UCSD-AML1 (cell line): ENCODE measurements at regions not wholly inside any gene's neighbourhood (a gene's known extent, or its start where the extent isn't known, plus 50 kb on each side); places are given as distances from the start of the nearest gene placed in this dataset.

Source experiments
- DNase-seq: peaks from one replicate; lab custom pipeline; 2025; ENCODE audit not compliant: unreplicated experiment; lab: John Stamatoyannopoulos, UW

DNA sequence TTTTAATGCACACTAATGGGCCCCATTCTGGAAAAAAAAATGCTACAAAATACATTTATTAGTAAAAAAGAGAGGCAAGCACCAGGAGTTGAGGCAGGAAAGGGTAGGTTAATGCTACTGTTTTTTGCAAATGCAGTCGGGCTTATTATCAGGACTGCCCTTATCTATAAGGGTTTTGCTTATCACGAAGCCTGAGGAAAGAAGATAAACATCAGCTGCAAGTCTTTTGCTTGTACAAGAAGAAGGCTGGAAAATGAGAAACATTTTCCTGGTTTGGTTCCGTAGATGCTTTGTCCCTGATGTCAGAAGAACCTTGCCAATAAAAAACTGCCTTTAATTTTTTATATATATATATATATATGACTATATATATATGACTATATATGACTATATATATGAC lies 189.3 kb upstream of the VGLL2 start:
- no peak for DNase-seq

DNA sequence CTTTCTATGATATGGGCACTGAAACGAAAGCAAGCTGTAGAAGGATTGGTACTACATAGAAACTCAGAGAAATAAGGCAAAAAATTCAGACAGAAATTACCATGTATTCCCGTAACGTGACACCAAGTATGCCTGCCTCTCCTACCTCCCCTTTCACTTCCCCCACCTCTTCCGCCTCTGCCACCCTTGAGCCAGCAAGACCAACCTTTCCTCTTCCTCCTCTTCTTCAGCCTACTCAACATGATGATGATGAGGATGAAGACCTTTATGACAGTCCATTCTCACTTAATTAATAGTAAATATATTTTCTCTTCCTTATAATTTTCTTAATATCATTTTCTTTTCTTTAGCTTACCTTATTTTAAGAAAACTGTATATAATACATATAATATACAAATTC lies 188.1 kb upstream of the VGLL2 start:
- no peak for DNase-seq

DNA sequence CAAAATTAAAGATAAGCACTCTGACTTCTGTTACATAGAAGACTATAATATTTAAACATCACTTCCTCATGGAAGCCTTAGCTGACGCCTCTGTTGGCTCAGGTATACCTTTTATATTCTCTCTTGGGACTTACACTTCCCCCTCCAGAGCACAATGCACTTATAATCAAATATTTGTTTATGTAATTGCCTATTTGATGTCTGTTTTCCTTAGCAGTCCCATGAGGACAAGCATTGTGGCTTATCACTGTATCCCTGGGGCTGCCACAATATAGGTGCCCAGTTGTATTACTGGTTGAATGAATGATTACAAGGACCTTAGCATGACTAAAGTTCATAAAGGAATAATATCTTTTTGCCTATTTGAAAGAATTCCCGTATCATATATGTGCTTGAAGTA lies 186.7 kb upstream of the VGLL2 start:
- no peak for DNase-seq

DNA sequence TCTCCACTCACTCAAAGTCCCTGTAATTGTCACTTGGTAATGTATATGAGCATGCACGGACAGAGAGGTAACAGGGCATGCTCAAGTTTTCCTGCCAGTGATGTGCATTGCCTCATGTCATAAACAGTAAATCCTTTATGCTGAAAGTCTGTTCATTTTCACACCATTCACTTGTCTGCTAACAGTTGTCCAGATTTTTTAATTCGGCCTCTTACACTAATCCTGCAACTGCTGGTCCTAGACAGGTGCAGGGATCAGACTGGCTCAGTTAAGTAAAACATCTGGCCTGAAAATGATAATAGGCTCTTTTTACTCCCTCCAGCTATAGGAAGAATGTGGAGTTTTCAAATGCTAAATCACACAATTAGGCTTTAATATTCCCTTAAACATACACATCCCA lies 185.4 kb upstream of the VGLL2 start:
- DNase-seq: no peak

DNA sequence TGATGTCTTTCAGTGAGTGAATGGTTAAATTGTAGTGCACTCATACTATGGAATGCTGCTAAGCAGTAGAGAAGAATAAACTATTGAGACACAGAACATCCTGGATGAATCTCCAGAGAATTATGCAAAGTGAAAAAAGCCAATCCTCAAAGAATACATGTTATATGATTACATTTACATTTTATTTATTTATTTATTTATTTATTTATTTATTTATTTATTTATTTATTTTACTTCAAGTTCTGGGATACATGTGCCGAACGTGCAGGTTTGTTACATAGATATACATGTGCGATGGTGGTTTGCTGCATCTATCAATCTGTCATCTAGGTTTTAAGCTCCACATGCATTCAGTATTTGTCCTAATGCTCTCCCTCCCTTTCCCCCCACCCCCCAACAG lies 175.8 kb upstream of the VGLL2 start:
- no peak for DNase-seq

DNA sequence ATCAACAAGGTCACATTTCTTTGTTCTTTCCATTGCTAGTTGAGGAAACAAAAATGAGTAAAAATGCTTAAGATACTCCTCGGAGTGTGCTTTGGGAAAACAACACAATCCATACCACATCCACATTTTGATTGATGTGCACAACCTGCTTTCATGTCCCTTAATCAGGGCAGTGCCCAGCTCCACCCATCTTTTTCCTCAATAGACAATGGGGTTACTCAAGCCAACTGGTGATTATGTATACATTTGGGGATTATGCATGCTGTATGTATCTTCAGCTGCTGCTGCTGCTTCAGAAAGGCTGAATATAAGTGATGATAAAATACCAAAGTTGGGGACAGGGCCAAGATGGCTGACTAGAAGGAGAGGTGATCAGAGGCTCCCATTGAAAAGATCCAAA lies 155.2 kb upstream of the VGLL2 start:
- DNase-seq: no peak

DNA sequence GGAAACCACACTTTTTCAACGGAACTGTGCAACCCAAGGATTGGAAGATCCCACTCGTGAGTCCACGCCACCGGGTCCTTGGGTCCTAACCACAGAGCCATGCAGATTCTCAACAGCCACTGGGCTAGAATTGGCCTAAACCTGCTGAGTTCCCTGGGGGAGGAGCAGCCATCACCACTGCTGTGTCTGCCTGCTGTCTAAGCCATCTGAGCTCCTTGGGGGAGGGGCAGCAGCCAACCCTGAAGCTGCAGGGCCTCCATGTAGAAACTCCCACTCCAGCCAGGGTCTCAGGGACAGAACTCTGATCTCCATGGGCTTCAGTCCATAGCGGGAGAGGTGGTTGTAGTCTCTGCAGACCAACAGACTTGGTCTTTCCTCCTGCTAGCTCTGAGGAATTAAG lies 154.6 kb upstream of the VGLL2 start:
- no peak for DNase-seq

DNA sequence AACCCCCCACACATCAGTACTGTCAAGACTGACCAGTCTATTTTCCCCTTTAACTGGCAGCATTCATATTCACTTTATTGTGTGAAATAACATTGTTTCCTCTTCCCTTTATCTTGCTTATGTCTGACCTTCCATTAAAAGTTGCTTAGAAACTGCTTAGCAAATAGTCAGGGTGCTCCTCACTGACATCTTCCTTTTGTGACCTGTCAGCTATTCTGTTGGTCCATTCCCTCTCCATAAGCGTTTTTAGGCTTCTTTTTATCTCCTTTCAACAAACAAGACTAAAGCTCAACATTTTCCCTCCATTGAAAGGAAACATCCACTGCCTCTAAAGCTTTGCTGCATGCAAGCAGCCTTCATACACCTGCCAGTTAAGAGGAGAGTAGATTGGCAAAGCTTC lies 147.7 kb upstream of the VGLL2 start:
- DNase-seq: no peak

DNA sequence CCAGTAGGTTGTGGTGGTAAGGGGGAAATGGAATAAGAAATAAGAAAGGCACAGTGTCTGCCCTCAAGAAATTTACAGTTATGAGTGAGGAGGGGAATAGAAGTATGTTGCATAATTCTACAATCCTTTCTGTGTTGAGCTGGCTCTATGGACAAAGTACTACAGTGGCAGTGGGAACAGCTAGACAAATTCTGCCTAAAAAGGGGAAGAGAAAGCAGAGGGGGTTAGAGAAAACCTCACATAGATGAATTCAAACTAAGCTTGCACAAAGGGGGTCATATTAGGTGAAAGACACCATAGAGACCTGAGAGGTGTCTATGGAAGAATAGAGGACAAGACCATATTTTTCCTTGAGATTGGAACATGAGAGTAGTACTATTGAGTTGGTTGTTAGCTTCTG lies 146.9 kb upstream of the VGLL2 start:
- DNase-seq: no peak

DNA sequence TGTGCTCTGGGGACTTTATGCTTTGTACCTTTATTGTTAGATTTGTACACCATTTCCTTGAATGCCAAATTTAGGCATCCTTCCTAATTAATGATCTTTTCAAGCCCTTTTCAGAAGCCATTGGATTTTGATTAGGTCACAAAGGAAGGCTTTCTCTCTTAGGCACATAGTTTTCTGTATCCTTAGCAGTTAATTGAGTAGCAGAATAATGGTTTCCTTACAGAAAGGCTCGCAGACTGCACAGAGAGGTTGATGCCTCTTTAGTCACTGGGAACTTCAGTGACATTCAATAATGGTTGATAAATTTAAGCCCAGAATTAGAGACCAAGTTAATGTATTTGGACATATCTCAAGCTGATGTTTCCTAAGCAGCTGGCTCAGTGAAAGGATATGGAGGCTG lies 139.1 kb upstream of the VGLL2 start:
- DNase-seq: no peak

DNA sequence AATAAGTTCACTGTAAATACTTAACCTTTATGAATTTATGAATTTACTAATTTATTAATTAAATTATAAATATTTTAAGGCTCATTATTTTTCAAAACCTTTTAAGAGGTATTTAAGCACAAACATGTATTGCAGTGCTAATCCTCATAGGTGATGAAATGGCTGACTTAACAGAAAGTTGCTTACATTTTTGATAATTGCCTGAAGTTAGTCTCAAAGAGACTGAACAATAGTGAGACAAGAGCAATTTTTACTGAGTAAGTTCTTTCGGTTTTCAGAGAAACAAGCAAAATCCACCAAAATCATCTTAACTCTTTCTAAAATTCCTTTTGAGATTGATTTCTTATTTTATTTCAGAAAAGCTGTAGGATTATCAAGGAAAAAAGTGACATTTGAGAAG lies 137.3 kb upstream of the VGLL2 start:
- no peak for DNase-seq

DNA sequence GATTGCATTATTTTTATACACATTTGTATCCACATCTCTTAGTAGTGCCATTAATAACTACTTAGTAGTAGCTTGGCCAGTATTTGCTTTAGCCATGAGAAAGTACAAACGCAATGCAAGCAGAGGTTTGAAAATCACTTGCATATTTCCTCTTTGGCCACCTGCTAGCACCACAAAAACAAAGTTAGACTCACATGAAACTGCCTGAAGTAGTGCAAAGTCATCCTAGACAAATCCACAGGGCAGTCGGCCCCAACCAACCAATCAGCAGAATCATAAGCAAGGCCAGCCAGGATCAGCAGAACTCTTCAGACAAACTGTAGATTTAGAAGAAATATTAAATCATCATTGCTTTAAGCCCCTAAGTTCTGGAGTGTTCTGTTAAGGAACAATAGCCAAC lies 135.2 kb upstream of the VGLL2 start:
- DNase-seq: no peak

DNA sequence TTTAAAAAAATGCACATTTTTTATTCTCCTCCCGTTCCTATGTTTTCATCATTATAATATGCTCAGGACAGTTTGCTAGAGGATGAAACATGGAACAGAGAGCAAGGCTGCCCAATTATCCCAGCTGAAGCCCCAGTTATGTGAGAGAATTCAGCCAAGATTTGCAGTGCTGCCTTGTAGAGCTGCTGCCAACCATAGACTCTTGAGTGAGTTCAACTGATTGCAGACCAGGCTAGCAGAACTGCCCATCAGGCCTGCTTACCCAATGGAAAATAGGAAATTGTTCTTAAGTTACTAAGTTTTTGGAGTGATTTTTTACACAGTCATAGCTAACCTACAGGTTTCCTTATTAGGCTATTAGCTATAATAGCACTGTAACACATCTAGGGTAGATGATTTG lies 128.7 kb upstream of the VGLL2 start:
- DNase-seq: no peak

DNA sequence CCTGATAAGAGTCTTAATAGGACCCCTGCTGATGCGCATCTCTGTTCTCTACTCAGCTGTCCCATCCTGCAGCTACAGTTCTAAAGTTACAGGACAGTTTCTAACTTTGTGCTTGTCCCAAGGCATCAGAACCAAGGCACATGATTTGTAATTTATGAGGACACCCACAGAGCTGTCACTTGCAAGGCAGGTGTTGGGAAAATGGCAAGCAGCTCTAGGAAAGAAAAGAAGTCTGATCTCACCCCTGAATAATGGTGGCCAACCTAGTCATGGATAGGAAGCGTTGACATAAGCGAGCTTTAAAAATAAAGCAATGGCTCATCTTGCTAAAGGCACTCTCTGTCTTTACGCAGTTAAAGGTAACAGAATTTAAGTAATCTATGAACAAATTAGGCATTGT lies 127.6 kb upstream of the VGLL2 start:
- no peak for DNase-seq

DNA sequence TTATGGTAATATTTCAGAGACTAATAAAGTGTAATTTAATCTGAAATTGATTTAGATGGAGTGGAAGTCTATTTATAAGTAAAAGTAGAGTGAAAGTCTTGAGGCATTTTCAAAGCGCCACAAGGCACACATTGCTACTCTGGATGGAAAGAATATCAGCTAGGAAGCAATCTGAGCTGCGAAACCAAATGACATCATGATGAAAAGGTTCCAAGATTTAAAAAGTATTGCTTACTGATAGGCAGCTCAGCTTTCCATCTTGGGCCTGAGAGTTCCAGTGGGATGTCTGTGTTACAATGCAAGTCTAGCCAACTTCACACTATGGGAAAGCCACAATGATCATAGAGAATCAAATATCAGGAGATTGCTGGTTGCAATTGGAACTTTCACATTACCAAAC lies 126.9 kb upstream of the VGLL2 start:
- DNase-seq: no peak

DNA sequence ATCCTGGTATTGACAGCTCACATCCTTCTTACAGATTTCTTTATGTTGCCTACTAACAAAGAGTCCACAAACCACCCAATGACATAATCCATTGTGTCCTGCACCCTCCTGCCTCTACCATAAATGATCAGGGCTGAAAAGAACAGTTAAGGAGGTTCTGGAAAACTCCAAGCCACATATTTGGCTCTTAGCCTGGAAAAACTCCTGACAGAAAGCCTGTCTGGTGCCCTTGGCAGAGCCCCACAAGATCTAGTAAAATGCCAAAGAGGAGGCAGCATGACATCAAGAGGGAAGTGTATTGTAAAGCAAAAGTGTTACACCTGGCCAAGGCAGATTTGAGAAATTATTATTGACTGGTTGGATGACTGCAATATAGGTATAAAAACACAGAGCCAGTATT lies 126.4 kb upstream of the VGLL2 start:
- no peak for DNase-seq

DNA sequence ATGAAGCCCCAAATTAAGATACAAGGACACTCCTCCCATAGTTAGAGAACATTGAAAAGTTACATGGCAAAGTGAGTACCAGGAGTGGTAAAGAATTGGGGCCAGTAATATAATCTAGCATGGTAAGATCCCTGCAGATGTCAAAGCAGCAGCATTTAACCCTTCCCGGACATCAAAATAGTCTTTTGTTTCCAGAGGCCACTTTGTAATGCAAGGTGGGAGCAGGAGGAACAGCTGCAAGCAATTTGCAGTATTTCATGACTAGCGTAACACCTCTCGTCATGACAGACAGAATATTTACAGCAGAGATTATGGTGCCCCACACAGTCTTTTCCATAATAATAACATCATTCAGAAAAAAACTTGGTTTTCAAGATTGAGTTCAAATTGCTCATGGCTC lies 123.2 kb upstream of the VGLL2 start:
- DNase-seq: no peak

DNA sequence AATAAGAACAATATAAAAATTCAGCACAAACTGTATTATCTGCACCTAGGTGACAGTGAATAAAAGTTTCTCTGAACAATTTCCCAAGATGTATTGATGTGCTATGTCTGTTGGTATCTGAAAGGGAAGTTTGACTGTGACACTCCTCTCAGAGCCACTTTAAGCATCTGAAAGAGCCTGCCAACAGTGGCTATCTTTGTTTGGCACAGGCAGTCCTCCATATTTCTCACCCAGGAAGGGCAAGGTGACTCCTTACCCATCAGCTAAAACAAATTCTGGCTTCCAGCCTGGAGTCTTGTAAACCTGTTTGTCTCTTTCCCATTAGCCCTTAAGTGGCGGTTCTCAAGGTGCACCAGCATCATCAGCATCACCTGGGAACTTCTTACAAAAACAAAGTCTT lies 122.4 kb upstream of the VGLL2 start:
- no peak for DNase-seq

DNA sequence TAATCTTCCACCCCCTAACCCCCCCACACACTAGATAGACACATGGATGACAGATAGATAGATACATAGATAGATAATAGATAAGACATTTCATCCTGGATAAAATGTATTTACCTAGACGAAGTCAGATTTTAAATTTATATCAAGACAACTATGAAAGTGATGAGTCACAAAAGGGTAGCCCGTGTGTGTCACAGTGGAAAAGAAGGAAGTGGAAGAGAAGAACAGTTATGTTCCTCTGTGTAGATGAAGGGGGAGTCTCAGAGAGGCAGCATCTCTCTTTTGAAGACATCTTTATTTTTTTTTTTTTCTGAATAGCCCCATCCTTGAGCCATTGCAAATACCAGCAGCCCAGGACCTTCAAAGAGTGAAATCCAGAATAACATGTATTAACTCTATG lies 121.7 kb upstream of the VGLL2 start:
- DNase-seq: no peak

DNA sequence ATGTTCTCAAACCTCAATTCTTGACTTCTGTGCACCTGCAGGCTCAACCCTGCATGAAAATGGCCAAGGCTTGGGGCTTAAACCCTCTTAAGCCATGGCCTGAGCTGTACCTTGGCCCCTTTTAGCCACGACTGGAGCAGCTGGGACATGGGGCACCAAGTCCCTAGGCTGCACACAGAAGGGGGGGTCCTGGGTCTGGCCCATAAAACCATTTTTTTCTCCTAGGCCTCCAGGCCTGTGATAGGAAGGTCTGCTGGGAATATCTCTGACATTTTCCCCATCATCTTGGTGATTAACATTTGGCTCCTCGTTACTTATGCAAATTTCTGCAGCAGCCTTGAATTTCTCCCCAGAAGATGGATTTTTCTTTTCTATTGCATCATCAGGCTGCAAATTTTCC lies 119.4 kb upstream of the VGLL2 start:
- DNase-seq: no peak

DNA sequence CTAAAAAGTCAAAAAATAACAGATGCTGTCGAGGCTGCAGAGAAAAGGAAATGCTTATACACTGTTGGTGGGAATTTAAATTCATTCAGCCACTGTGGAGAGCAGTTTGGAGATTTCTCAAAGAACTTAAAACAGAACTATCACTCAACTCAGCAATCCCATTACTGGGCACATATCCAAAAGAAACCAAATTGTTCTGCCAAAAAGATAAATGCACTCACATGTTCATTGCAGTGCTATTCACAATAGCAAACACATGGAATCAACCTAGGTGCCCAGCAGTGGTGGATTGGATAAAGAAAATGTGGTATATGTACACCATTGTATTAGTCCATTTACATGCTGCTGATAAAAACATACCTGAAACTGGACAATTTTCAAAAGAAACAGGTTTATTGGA lies 116.0 kb upstream of the VGLL2 start:
- DNase-seq: no peak

DNA sequence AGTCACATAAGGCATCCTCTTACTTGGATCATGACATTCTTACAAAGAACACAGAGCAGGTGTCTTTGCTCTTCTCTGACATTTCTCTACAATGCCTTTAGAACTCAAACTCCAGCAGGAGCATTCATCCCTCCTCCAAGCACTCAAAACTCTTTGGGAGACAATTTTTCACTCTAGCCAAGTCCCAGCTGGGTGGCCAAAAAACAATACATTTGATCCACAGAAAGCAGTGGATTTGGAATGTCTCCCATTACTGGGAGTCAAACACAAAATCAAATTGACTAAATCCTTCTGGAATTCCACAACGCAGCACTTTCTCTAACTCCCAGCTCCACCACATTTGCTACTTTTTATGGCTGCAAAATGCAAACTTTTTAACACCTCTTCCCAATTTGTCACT lies 108.6 kb upstream of the VGLL2 start:
- no peak for DNase-seq

DNA sequence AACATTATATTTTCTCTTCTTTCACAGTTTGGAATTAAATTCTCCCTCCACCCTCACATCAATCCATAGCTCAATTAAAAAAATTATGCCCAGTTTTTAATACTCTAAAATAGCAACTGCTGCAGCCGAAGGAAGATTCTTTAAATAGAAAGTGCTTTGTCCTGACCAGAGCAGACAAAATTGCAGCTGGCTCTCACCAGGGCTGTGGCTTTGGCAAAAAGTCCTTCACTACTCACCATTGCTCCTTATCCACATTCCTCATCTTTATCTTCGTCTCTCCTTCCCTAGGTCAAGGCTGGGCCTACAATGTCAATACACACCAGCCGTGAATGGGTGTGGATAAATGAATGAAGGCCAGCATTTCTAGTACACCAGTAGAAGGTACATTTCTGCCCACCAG lies 107.9 kb upstream of the VGLL2 start:
- no peak for DNase-seq

DNA sequence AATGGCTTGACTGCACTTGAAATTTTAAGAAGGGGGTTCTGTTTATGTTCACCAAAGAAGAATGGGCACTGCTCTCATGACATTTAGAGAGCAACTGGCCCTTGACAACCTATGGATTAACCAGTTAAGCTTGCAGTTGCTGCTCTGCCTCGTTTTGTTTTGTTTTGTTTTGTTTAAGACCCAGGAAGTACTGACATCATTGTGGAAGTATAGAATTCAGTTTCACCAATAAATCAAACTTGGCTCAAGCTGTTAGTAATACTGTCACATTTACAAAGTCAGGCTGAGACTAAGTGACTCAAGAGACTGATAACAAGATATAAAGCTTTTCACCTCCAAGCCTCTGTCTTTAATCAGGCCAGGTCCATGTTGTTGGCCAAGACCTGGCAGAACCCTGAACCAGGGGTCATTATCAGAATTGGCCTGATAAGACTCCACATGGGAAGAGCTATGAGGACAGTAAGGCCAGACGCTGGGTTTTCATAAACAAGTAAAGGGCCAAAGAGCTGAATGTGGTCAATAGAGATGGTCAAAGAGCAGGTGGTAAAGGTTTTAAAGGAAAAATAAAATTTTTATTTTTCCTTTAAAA lies 99.4 kb upstream of the VGLL2 start:
- no peak for DNase-seq
